ENCODE measurements at regions not wholly inside any gene's neighbourhood (a gene's known extent, or its start where the extent isn't known, plus 50 kb on each side); places are given as distances from the start of the nearest gene placed in this dataset.

GRCh38 chr22:27302501-27302900 lies 499.1 kb downstream of the MN1 start:
- Histone ChIP-seq H3K4me3 (no peak overlapping the region), H3K27ac (no peak overlapping the region), H3K4me1 (replicated peaks in 1 of 2) (no peaks in the 10 kb centered on the region), H3K27me3 (peaks cover 4% of the 10 kb centered on the region), H3K9me3 (replicated peaks in 1 of 3) (no peaks in the 10 kb centered on the region), H3K36me3 (replicated peaks in 1 of 2) (no peaks in the 10 kb centered on the region)
- intact Hi-C loops (cut with DNase I), result no loop called here
- TF ChIP-seq CTCF (IDR thresholded peaks at IDR 0.05) (no peak), POLR2A (IDR thresholded peaks at IDR 0.05) (no peak)
- 71 to 74% (median 73%) methylated on average over 4 to 11 of the region's 11 CpGs for WGBS, 4 donors
- no peak for DNase-seq

GRCh38 chr22:27303718-27304117 lies 497.8 kb downstream of the MN1 start:
- Histone ChIP-seq H3K27ac (no peak overlapping the region), H3K27me3 (peaks cover 4% of the 10 kb centered on the region), H3K36me3 (replicated peaks in 1 of 2) (no peaks in the 10 kb centered on the region), H3K9me3 (replicated peaks in 1 of 3) (no peaks in the 10 kb centered on the region), H3K4me1 (replicated peaks in 1 of 2) (no peaks in the 10 kb centered on the region), H3K4me3 (no peak overlapping the region)
- no peak for DNase-seq
- intact Hi-C loops (cut with DNase I), result no loop called here
- TF ChIP-seq POLR2A (IDR thresholded peaks at IDR 0.05) (no peak), CTCF (IDR thresholded peaks at IDR 0.05) (no peak)

GRCh38 chr22:27306771-27307170 lies 494.8 kb downstream of the MN1 start:
- H3K9me3 ChIP-seq (replicated peaks in 1 of 3), result no peaks in the 10 kb centered on the region

GRCh38 chr22:27307545-27308247 lies 493.9 kb downstream of the MN1 start:
- no peaks in the 10 kb centered on the region for H3K9me3 ChIP-seq (replicated peaks in 1 of 3)
- H3K4me1 ChIP-seq (replicated peaks in 1 of 2), result no peaks in the 10 kb centered on the region
- WGBS, 4 donors, result 53 to 66% (median 57%) methylated on average over 4 of the region's 4 CpGs
- H3K27ac ChIP-seq, result no peak overlapping the region
- no peak for DNase-seq
- TF ChIP-seq POLR2A (IDR thresholded peaks at IDR 0.05) (no peak), CTCF (IDR thresholded peaks at IDR 0.05) (no peak)
- no peak overlapping the region for H3K4me3 ChIP-seq
- H3K27me3 ChIP-seq, result no peaks in the 10 kb centered on the region
- no peaks in the 10 kb centered on the region for H3K36me3 ChIP-seq (replicated peaks in 1 of 2)
- intact Hi-C loops (cut with DNase I), result no loop called here

More at GRCh38 chr22:27306771-27307170, 494.8 kb downstream of the MN1 start:
- H3K36me3 ChIP-seq (replicated peaks in 1 of 2), result no peaks in the 10 kb centered on the region
- no peak overlapping the region for H3K27ac ChIP-seq
- no peaks in the 10 kb centered on the region for H3K4me1 ChIP-seq (replicated peaks in 1 of 2)
- WGBS, 4 donors, result 75 to 94% (median 83%) methylated on average over 1 of the region's 1 CpG
- H3K4me3 ChIP-seq, result no peak overlapping the region
- intact Hi-C loops (cut with DNase I), result no loop called here
- no peak for DNase-seq
- TF ChIP-seq POLR2A (IDR thresholded peaks at IDR 0.05) (no peak), CTCF (IDR thresholded peaks at IDR 0.05) (no peak)
- H3K27me3 ChIP-seq, result no peaks in the 10 kb centered on the region

Data from adrenal gland (tissue), 9 donors.